Liver (tissue), 8 donors: ENCODE measurements at regions not wholly inside any gene's neighbourhood (a gene's known extent, or its start where the extent isn't known, plus 50 kb on each side); places are given as distances from the start of the nearest gene placed in this dataset.

Experiments
- DNase-seq: peaks from one replicate; pipeline ENCODE4 v3.0.0-alpha.2; 2017; ENCODE audit warnings: low spot score
- H3K27ac ChIP-seq, 2 donors: one replicate each; pipeline ENCODE4 v1.7.0; 2013; ENCODE audit warnings: inconsistent platforms in 2 of 2, low read length in 2 of 2, control low read depth in 1 of 2, low read depth in 1 of 2, mild to moderate bottlenecking in 1 of 2
- H3K27me3 ChIP-seq, 4 donors: one replicate each; pipeline versions ENCODE4 v1.6.1 to v1.7.0; 2013; ENCODE audit warnings: low read length in 3 of 4, inconsistent platforms in 1 of 4, mild to moderate bottlenecking in 1 of 4, moderate library complexity in 1 of 4; ENCODE audit not compliant: control insufficient read depth in 4 of 4, insufficient read depth in 4 of 4
- H3K36me3 ChIP-seq, 4 donors: one replicate each; pipeline versions ENCODE4 v1.6.1 to v1.7.0; 2013; ENCODE audit warnings: low read length in 3 of 4, mild to moderate bottlenecking in 3 of 4, low read depth in 1 of 4, moderate library complexity in 1 of 4; ENCODE audit not compliant: control insufficient read depth in 4 of 4, insufficient read depth in 3 of 4
- H3K4me1 ChIP-seq, 4 donors: one replicate each; pipeline versions ENCODE4 v1.6.1 to v1.7.0; 2013; ENCODE audit warnings: low read length in 3 of 4, mild to moderate bottlenecking in 3 of 4, moderate library complexity in 1 of 4; ENCODE audit not compliant: control insufficient read depth in 4 of 4, insufficient read depth in 4 of 4
- H3K4me3 ChIP-seq, 3 donors: one replicate each; pipeline versions ENCODE4 v1.6.1 to v1.7.0; 2013; ENCODE audit warnings: low read length in 3 of 3, control low read depth in 1 of 3, low read depth in 1 of 3, mild to moderate bottlenecking in 1 of 3
- H3K9ac ChIP-seq, 2 donors: one replicate each; pipeline ENCODE4 v1.7.0; 2013; ENCODE audit warnings: low read length in 2 of 2, mild to moderate bottlenecking in 2 of 2, moderate library complexity in 2 of 2, control low read depth in 1 of 2, low read depth in 1 of 2
- H3K9me3 ChIP-seq, 4 donors: one replicate each; pipeline versions ENCODE4 v1.6.1 to v1.7.0; 2013; ENCODE audit warnings: low read length in 3 of 4; ENCODE audit not compliant: control insufficient read depth in 4 of 4
- CTCF ChIP-seq: fragments of 150-350 bp; IDR thresholded peaks from 2 replicates; pipeline ENCODE4 v1.5.1; 2017; ENCODE audit warnings: improper control_type of control experiment, low read depth, low read length; ENCODE audit not compliant: missing input control
- EGR1 ChIP-seq, 2 donors: IDR thresholded peaks; 2 replicates each; pipeline ENCODE4 v1.6.1; 2016 to 2018; ENCODE audit warnings: antibody characterized with exemption in 2 of 2, low read depth in 2 of 2
- FOXA1 ChIP-seq: IDR thresholded peaks from 2 replicates; pipeline ENCODE4 v1.6.1; 2016; ENCODE audit warnings: antibody characterized with exemption
- FOXA2 ChIP-seq: IDR thresholded peaks from 2 replicates; pipeline ENCODE4 v1.6.1; 2016; ENCODE audit warnings: antibody characterized with exemption
- HNF4A ChIP-seq, 2 donors: conservative IDR thresholded peaks; 2 replicates each; pipeline ENCODE4 v1.6.1; 2016; ENCODE audit warnings: antibody characterized with exemption in 2 of 2, mild to moderate bottlenecking in 2 of 2
- HNF4G ChIP-seq: IDR thresholded peaks from 2 replicates; pipeline ENCODE4 v1.6.1; 2016; ENCODE audit warnings: antibody characterized with exemption
- JUND ChIP-seq, 2 donors: IDR thresholded peaks; 2 replicates each; pipeline ENCODE4 v1.6.1; 2016; ENCODE audit warnings: antibody characterized with exemption in 2 of 2
- NR2F2 ChIP-seq: IDR thresholded peaks from 2 replicates; pipeline ENCODE4 v1.6.1; 2016; ENCODE audit warnings: antibody characterized with exemption
- RAD21 ChIP-seq, 2 donors: IDR thresholded peaks; 2 replicates each; pipeline ENCODE4 v1.6.1; 2016; ENCODE audit warnings: antibody characterized with exemption in 2 of 2, mild to moderate bottlenecking in 2 of 2
- REST ChIP-seq: IDR thresholded peaks from 2 replicates; pipeline ENCODE4 v1.6.1; 2016; ENCODE audit warnings: antibody characterized with exemption, mild to moderate bottlenecking
- SP1 ChIP-seq: IDR thresholded peaks from 2 replicates; pipeline ENCODE4 v1.6.1; 2018; ENCODE audit warnings: antibody characterized with exemption, mild to moderate bottlenecking
- TAF1 ChIP-seq: conservative IDR thresholded peaks from 2 replicates; pipeline ENCODE4 v1.6.1; 2016; ENCODE audit warnings: antibody characterized with exemption, mild to moderate bottlenecking
- YY1 ChIP-seq: IDR thresholded peaks from 2 replicates; pipeline ENCODE4 v1.6.1; 2016; ENCODE audit warnings: antibody characterized with exemption, mild to moderate bottlenecking
- ZBTB33 ChIP-seq: IDR thresholded peaks from 2 replicates; pipeline ENCODE4 v1.6.1; 2016; ENCODE audit warnings: antibody characterized with exemption
- WGBS: extraction: QIAGEN DNeasy Blood & Tissue Kit; methylation state at CpG from one replicate; pipeline ENCODE4 v1.1.7; 2013; 5-methylcytosine and 5-hydroxymethylcytosine counted together
- donor health status: healthy.
- donor health status: healthy.
- donor health status: healthy.
- donor health status: healthy.
- donor health status: healthy.

- no peak for TF ChIP-seq ZBTB33
- no peak for TF ChIP-seq EGR1 (IDR thresholded peaks at IDR 0.05; ENCODE audit: low read depth in 2 of 2)
- no peak for TF ChIP-seq HNF4G
- no peak for TF ChIP-seq RAD21 (IDR thresholded peaks at IDR 0.05)
- TF ChIP-seq HNF4A (conservative IDR thresholded peaks at IDR 0.05), result no peak
- TF ChIP-seq SP1, result no peak
These were observed 163.6 kb upstream of the C1orf21 start (continued) for GRCh38 chr1:184223216-184223615.

- no peak for TF ChIP-seq RAD21 (IDR thresholded peaks at IDR 0.05)
- Histone ChIP-seq H3K4me3 (no peak overlapping the region), H3K9me3 (no peaks in the 10 kb centered on the region), H3K9ac (no peak overlapping the region), H3K36me3 (no peaks in the 10 kb centered on the region), H3K27me3 (no peaks in the 10 kb centered on the region), H3K4me1 (peaks cover 0 to 6% (median 3%) of the 10 kb centered on the region in 4 donors), H3K27ac (no peak overlapping the region)
- no peak for DNase-seq
- 93% methylated on average over 23 of the region's 23 CpGs for WGBS
These were observed 161.3 kb upstream of the C1orf21 start for GRCh38 chr1:184225283-184226099.

- H3K36me3 ChIP-seq, result no peaks in the 10 kb centered on the region
- H3K9me3 ChIP-seq, result no peaks in the 10 kb centered on the region
- no peak for DNase-seq
- WGBS, result 92% methylated on average over 15 of the region's 15 CpGs
- H3K4me3 ChIP-seq, result no peak overlapping the region
- TF ChIP-seq TAF1 (no peak), YY1 (no peak), FOXA1 (no peak), REST (no peak), ZBTB33 (no peak), CTCF (no peak), FOXA2 (no peak), RAD21 (IDR thresholded peaks at IDR 0.05) (no peak), NR2F2 (no peak), JUND (IDR thresholded peaks at IDR 0.05) (no peak)
- no peaks in the 10 kb centered on the region for H3K27me3 ChIP-seq
- H3K9ac ChIP-seq, result no peak overlapping the region
- no peak overlapping the region for H3K27ac ChIP-seq
- peaks cover 0 to 6% (median 3%) of the 10 kb centered on the region in 4 donors for H3K4me1 ChIP-seq
These were observed 160.7 kb upstream of the C1orf21 start for GRCh38 chr1:184226100-184226487.
